ENCODE measurements at regions not wholly inside any gene's neighbourhood (a gene's known extent, or its start where the extent isn't known, plus 50 kb on each side); places are given as distances from the start of the nearest gene placed in this dataset.

DNA sequence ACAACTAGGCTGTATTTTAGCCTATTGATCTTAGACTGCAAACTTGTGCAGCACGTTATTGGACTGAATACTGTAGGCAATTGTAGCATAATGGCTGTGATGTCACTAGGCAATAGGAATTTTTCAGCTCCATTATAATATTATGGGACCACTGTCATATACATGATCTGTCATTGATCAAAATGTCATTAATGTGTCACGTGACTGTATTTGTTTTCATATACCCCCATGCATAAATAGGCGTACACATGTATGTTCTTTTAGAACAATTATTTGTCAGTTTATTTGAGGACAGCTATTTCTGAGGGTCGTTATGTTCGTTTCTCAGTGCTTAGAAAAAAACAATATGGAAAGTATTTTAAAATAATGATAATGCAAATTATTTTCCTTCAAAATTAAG lies 111.9 kb upstream of the CDH2 start:
- TF ChIP-seq POLR2AphosphoS5 (IDR thresholded peaks at IDR 0.05; ENCODE audit: low read depth): no peak
- TF ChIP-seq, protein P1, sequence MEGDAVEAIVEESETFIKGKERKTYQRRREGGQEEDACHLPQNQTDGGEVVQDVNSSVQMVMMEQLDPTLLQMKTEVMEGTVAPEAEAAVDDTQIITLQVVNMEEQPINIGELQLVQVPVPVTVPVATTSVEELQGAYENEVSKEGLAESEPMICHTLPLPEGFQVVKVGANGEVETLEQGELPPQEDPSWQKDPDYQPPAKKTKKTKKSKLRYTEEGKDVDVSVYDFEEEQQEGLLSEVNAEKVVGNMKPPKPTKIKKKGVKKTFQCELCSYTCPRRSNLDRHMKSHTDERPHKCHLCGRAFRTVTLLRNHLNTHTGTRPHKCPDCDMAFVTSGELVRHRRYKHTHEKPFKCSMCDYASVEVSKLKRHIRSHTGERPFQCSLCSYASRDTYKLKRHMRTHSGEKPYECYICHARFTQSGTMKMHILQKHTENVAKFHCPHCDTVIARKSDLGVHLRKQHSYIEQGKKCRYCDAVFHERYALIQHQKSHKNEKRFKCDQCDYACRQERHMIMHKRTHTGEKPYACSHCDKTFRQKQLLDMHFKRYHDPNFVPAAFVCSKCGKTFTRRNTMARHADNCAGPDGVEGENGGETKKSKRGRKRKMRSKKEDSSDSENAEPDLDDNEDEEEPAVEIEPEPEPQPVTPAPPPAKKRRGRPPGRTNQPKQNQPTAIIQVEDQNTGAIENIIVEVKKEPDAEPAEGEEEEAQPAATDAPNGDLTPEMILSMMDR (IDR thresholded peaks at IDR 0.05; ENCODE audit: insufficient read depth, low read length): no peak
- TF ChIP-seq, protein P2, sequence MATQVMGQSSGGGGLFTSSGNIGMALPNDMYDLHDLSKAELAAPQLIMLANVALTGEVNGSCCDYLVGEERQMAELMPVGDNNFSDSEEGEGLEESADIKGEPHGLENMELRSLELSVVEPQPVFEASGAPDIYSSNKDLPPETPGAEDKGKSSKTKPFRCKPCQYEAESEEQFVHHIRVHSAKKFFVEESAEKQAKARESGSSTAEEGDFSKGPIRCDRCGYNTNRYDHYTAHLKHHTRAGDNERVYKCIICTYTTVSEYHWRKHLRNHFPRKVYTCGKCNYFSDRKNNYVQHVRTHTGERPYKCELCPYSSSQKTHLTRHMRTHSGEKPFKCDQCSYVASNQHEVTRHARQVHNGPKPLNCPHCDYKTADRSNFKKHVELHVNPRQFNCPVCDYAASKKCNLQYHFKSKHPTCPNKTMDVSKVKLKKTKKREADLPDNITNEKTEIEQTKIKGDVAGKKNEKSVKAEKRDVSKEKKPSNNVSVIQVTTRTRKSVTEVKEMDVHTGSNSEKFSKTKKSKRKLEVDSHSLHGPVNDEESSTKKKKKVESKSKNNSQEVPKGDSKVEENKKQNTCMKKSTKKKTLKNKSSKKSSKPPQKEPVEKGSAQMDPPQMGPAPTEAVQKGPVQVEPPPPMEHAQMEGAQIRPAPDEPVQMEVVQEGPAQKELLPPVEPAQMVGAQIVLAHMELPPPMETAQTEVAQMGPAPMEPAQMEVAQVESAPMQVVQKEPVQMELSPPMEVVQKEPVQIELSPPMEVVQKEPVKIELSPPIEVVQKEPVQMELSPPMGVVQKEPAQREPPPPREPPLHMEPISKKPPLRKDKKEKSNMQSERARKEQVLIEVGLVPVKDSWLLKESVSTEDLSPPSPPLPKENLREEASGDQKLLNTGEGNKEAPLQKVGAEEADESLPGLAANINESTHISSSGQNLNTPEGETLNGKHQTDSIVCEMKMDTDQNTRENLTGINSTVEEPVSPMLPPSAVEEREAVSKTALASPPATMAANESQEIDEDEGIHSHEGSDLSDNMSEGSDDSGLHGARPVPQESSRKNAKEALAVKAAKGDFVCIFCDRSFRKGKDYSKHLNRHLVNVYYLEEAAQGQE (IDR thresholded peaks at IDR 0.05; ENCODE audit: insufficient replicate concordance, low read depth): no peak
